OCI-LY7 (cell line): ENCODE measurements at regions not wholly inside any gene's neighbourhood (a gene's known extent, or its start where the extent isn't known, plus 50 kb on each side); places are given as distances from the start of the nearest gene placed in this dataset.

Experiments used
- BruUV-seq: library from RNA; stranded (reverse); fragments of 400-500 nt; replicated peaks from 2 replicates; lab custom pipeline; 2021; lab: Mats Ljungman, UMichigan
- CTCF ChIA-PET: fragments of 300-600 bp; sonication (Branson Sonifier 250); formaldehyde crosslinking; loops from one replicate; lab custom pipeline; 2022; ENCODE audit warnings: antibody characterized with exemption; ENCODE audit not compliant: unreplicated experiment; lab: Charles Lee
- POLR2A ChIA-PET: fragments of 300-600 bp; sonication (Branson Sonifier 250); formaldehyde crosslinking; loops from one replicate; lab custom pipeline; 2022; ENCODE audit warnings: antibody characterized with exemption; lab: Charles Lee
- DNase-seq: peaks from one replicate; pipeline ENCODE4 v3.0.0-alpha.2; 2015; ENCODE audit warnings: low spot score
- H2AFZ ChIP-seq: fragments of 200-600 bp; sonication (generic), shearing (Covaris generic); 2 replicates; pipeline ENCODE4 v1.6.1; 2014; ENCODE audit warnings: mild to moderate bottlenecking, antibody characterized with exemption, low read length, moderate library complexity
- H3K27ac ChIP-seq: fragments of 200-600 bp; sonication (generic); 2 replicates; pipeline ENCODE4 v1.5.1; 2014; ENCODE audit warnings: mixed run types, low read depth, mild to moderate bottlenecking, moderate library complexity, low read length, inconsistent platforms; ENCODE audit not compliant: poor library complexity, severe bottlenecking
- H3K36me3 ChIP-seq: fragments of 200-600 bp; sonication (generic); 2 replicates; pipeline ENCODE4 v1.6.1; 2014; ENCODE audit warnings: mild to moderate bottlenecking, antibody characterized with exemption, low read length, moderate library complexity, mixed read lengths; ENCODE audit not compliant: insufficient read depth
- H3K4me1 ChIP-seq: fragments of 200-600 bp; sonication (generic); 2 replicates; pipeline ENCODE4 v1.5.1; 2014; ENCODE audit warnings: mild to moderate bottlenecking, low read length; ENCODE audit not compliant: insufficient read depth, poor library complexity, severe bottlenecking
- H3K4me2 ChIP-seq: fragments of 200-600 bp; sonication (generic); 2 replicates; pipeline ENCODE4 v1.6.1; 2014; ENCODE audit warnings: mild to moderate bottlenecking, low read length
- H3K4me3 ChIP-seq: fragments of 200-600 bp; sonication (generic); 2 replicates; pipeline ENCODE4 v1.5.1; 2014; ENCODE audit warnings: mild to moderate bottlenecking, low read depth, low read length; ENCODE audit not compliant: poor library complexity, severe bottlenecking
- H3K79me2 ChIP-seq: fragments of 200-600 bp; sonication (generic); 2 replicates; pipeline ENCODE4 v1.6.1; 2016; ENCODE audit warnings: low read depth, mild to moderate bottlenecking, low read length, moderate library complexity, mixed read lengths; ENCODE audit not compliant: insufficient read depth
- H3K9me2 ChIP-seq: fragments of 200-600 bp; sonication (generic); 2 replicates; pipeline ENCODE4 v1.6.1; 2016; ENCODE audit warnings: mild to moderate bottlenecking, low read length, mixed read lengths; ENCODE audit not compliant: insufficient read depth
- H3K9me3 ChIP-seq: fragments of 200-600 bp; sonication (generic); 2 replicates; pipeline ENCODE4 v1.6.1; 2014; ENCODE audit warnings: mild to moderate bottlenecking, mixed run types, low read length, mixed read lengths
- H4K20me1 ChIP-seq: fragments of 200-600 bp; sonication (generic); 2 replicates; pipeline ENCODE4 v1.6.1; 2014; ENCODE audit warnings: mild to moderate bottlenecking, antibody characterized with exemption, low read length, moderate library complexity, mixed read lengths; ENCODE audit not compliant: insufficient read depth
- EZH2phosphoT487 ChIP-seq: fragments of 200-600 bp; sonication (generic); IDR thresholded peaks from 2 replicates; pipeline ENCODE4 v1.6.1; 2018; ENCODE audit warnings: low read depth, borderline replicate concordance, mild to moderate bottlenecking, mixed run types, antibody characterized with exemption, low read length, moderate library complexity, mixed read lengths
- intact Hi-C: fragments of 100-400 bp; cut with micrococcal nuclease; formaldehyde crosslinking; loops from one replicate; pipeline ENCODE4 v1.10.0; 2022; ENCODE audit not compliant: unreplicated experiment
- TF ChIP-seq, protein P1 (sequence below): fragments of 200-600 bp; sonication (generic); conservative IDR thresholded peaks from 2 replicates; pipeline ENCODE4 v1.5.1; 2014; ENCODE audit warnings: mild to moderate bottlenecking, antibody characterized with exemption, low read length, moderate library complexity, mixed read lengths

DNA sequence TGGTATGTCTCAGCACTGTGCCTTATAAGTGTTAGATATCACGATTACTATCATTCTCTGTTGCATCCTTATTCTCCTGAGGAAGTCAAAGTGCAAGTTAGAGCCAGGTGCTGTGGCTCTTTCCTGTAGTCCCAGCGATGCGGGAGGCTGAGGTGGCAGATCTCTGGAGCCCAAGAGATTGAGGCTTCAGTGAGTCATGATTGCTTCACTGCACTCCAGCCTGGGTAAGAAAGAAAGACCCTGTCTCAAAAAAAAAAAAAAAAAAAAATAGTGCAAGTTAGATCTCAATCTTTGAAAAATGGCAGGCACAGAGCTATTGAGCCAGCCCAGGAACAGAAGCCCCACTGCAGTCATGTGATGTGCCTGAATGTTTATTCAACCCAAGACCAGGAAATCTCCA lies 147.8 kb upstream of the POGK start:
- ChIA-PET CTCF (no interaction called here), POLR2A (no interaction called here)
- H3K36me3 ChIP-seq, result no peaks in the 10 kb centered on the region
- no peak for DNase-seq
- H2AFZ ChIP-seq, result no peak overlapping the region
- no peaks in the 10 kb centered on the region for H3K4me1 ChIP-seq
- TF ChIP-seq EZH2phosphoT487, result no peak
- TF ChIP-seq, protein P1, sequence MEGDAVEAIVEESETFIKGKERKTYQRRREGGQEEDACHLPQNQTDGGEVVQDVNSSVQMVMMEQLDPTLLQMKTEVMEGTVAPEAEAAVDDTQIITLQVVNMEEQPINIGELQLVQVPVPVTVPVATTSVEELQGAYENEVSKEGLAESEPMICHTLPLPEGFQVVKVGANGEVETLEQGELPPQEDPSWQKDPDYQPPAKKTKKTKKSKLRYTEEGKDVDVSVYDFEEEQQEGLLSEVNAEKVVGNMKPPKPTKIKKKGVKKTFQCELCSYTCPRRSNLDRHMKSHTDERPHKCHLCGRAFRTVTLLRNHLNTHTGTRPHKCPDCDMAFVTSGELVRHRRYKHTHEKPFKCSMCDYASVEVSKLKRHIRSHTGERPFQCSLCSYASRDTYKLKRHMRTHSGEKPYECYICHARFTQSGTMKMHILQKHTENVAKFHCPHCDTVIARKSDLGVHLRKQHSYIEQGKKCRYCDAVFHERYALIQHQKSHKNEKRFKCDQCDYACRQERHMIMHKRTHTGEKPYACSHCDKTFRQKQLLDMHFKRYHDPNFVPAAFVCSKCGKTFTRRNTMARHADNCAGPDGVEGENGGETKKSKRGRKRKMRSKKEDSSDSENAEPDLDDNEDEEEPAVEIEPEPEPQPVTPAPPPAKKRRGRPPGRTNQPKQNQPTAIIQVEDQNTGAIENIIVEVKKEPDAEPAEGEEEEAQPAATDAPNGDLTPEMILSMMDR, result no peak
- no TSS peak for BruUV-seq
- intact Hi-C loops, result no loop called here
- no peaks in the 10 kb centered on the region for H4K20me1 ChIP-seq
- no peak overlapping the region for H3K27ac ChIP-seq
- H3K4me3 ChIP-seq, result no peak overlapping the region
- no peaks in the 10 kb centered on the region for H3K9me2 ChIP-seq
- H3K9me3 ChIP-seq, result no peaks in the 10 kb centered on the region
- H3K79me2 ChIP-seq, result no peaks in the 10 kb centered on the region
- no peak overlapping the region for H3K4me2 ChIP-seq

DNA sequence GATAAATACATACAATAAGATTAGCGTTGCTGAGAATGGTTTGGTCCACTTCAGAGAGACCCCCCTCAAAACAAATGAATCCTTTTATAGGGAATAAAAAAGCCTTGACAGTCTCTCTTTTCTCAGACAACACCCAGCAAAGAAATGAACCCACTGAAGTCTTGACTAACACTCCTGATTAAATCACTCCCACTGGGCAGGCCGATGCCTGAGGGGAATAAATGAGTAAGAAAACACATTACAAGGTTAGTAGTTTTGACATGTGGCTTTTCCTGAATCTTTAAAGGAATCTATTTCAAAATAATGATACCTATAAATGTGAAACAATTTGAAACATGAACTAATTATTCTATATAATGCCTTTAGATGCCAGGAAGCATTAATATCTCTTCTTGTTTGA lies 146.9 kb upstream of the POGK start:
- H3K9me2 ChIP-seq, result no peaks in the 10 kb centered on the region
- H2AFZ ChIP-seq, result no peak overlapping the region
- no peak overlapping the region for H3K4me2 ChIP-seq
- CTCF ChIA-PET, result no interaction called here
- intact Hi-C loops, result no loop called here
- TF ChIP-seq, protein P1, result no peak
- no peak for TF ChIP-seq EZH2phosphoT487
- no TSS peak for BruUV-seq
- no peak overlapping the region for H3K4me3 ChIP-seq
- no peak for DNase-seq
- POLR2A ChIA-PET, result no interaction called here
- no peaks in the 10 kb centered on the region for H3K36me3 ChIP-seq
- no peak overlapping the region for H3K27ac ChIP-seq
- no peaks in the 10 kb centered on the region for H3K79me2 ChIP-seq
- no peaks in the 10 kb centered on the region for H4K20me1 ChIP-seq
- H3K4me1 ChIP-seq, result no peaks in the 10 kb centered on the region
- no peaks in the 10 kb centered on the region for H3K9me3 ChIP-seq

DNA sequence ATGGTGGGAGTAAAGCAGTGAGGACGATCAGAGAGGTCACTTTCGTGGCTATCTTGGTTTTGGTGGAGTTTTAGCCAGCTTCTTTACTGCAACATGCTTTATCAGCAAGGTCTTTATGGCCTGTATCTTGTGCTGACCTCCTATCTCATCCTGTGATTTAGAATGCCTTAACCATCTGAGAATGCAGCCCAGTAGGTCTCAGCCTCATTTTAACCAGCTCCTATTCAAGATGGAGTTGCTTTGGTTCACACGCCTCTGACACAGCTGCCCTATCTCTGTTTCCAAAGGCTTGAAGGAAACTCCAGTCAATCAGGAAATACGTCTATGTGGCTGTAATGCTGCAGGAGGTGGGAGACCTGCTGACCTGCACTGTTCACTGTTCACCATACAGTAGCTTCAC lies 146.1 kb upstream of the POGK start:
- Histone ChIP-seq H3K9me2 (no peaks in the 10 kb centered on the region), H3K36me3 (no peaks in the 10 kb centered on the region), H4K20me1 (no peaks in the 10 kb centered on the region), H2AFZ (no peak overlapping the region), H3K4me1 (no peaks in the 10 kb centered on the region), H3K9me3 (no peaks in the 10 kb centered on the region), H3K27ac (no peak overlapping the region), H3K79me2 (no peaks in the 10 kb centered on the region), H3K4me2 (no peak overlapping the region), H3K4me3 (no peak overlapping the region)
- ChIA-PET CTCF (no interaction called here), POLR2A (no interaction called here)
- intact Hi-C loops, result no loop called here
- BruUV-seq, result no TSS peak
- TF ChIP-seq EZH2phosphoT487, result no peak
- TF ChIP-seq, protein P1, result no peak
- DNase-seq, result no peak
